Aorta (tissue), 5 donors: ENCODE measurements at regions not wholly inside any gene's neighbourhood (a gene's known extent, or its start where the extent isn't known, plus 50 kb on each side); places are given as distances from the start of the nearest gene placed in this dataset.

ENCODE experiments used
- ATAC-seq: fragments of 200-7000 bp; cut with Tn5 transposase; one replicate; pipeline ENCODE4 v1.9.1; 2022; ENCODE audit warnings: moderate library complexity; ENCODE audit not compliant: low FRiP score
- DNase-seq, 2 donors: peaks; one replicate each; pipeline ENCODE4 v3.0.0-alpha.2; 2020
- H3K27ac ChIP-seq, 2 donors: one replicate each; pipeline ENCODE4 v1.5.1; 2013; ENCODE audit warnings: low read length in 2 of 2, mild to moderate bottlenecking in 2 of 2, moderate library complexity in 2 of 2, control low read depth in 1 of 2, inconsistent platforms in 1 of 2, low read depth in 1 of 2
- H3K27me3 ChIP-seq, 2 donors: one replicate each; pipeline ENCODE4 v1.6.1; 2013; ENCODE audit warnings: control low read depth in 1 of 2, low read length in 1 of 2, mild to moderate bottlenecking in 1 of 2, moderate library complexity in 1 of 2; ENCODE audit not compliant: insufficient read depth in 2 of 2, control insufficient read depth in 1 of 2
- H3K36me3 ChIP-seq, 2 donors: one replicate each; pipeline ENCODE4 v1.6.1; 2013; ENCODE audit warnings: control low read depth in 1 of 2, low read length in 1 of 2, mild to moderate bottlenecking in 1 of 2; ENCODE audit not compliant: insufficient read depth in 2 of 2, control insufficient read depth in 1 of 2
- H3K4me1 ChIP-seq, 2 donors: one replicate each; pipeline ENCODE4 v1.6.1; 2013; ENCODE audit warnings: low read length in 2 of 2, control low read depth in 1 of 2, mild to moderate bottlenecking in 1 of 2, moderate library complexity in 1 of 2; ENCODE audit not compliant: insufficient read depth in 2 of 2, control insufficient read depth in 1 of 2
- H3K4me3 ChIP-seq, 2 donors: one replicate each; pipeline ENCODE4 v1.5.1; 2013; ENCODE audit warnings: low read length in 2 of 2, control low read depth in 1 of 2, mild to moderate bottlenecking in 1 of 2
- H3K9me3 ChIP-seq: one replicate; pipeline ENCODE4 v1.6.1; 2013; ENCODE audit warnings: mild to moderate bottlenecking, low read length; ENCODE audit not compliant: control insufficient read depth
- WGBS, 2 donors: extraction: QIAGEN DNeasy Blood & Tissue Kit; methylation state at CpG; one replicate each; pipeline ENCODE4 v1.1.7; 2013; 5-methylcytosine and 5-hydroxymethylcytosine counted together
- intact Hi-C, 2 donors: fragments of 100-400 bp; cut with DNase I; formaldehyde crosslinking; loops; one replicate each; pipeline versions ENCODE4 v1.14.2 to v1.15.0; 2022
- donor health status: healthy with polysubstance abuse.
- donor health status: Bipolar disorder and iron deficiency.
- donor health status: DM: no; HTN: no; CAD: no.
- donor health status: DM: no; HTN: no; CAD: no.
- donor health status: DM: yes; HTN: yes; CAD: no.

DNA sequence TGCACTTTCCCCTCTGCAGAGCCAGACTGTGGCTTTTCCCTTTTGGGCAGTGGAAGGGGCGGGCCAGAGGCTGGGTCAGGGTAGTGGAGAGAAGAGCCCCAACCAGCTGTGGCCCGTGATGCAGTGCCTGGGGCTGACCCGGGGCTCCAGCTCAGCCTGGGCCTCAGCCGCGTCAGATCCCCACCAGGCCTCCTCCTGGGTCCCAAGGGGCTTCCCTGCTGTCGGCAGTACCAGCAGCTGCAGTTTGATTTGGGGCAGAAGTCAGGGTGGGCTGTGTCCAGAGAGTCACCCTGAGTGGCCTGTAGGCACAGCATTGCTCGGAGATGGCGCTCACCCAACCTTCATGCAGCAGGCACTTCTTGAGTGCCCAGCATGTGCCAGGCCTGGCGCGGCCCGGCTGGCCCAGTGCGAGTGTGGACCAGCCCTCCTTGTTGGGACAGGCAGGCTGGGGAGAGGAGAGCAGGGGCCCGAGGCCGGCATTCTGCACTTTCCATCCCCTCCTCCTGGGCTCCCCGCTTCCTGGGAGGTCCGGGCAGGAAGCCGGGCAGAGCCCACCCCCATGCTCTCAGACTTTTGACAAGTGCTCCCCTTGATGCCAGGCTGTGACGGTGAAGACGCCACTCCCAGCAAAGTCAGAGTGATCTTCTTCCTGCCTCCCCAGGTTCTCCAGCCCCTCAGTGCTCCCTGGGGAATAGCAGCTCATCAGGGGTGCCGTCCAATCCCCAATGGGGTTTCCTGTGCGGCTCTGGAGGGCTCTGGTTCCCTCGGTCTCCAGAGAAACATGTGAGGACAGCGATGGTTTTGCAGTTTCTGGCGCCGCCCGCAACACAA, 88.3 kb upstream of the COL5A1 start:
- DNase-seq (peak in 1 of 2 donors; percentile 71), ATAC-seq (no peak)
- Histone ChIP-seq H3K9me3 (no peaks in the 10 kb centered on the region), H3K27me3 (no peaks in the 10 kb centered on the region), H3K4me3 (no peak overlapping the region), H3K36me3 (no peaks in the 10 kb centered on the region), H3K27ac (no peak overlapping the region), H3K4me1 (no peaks in the 10 kb centered on the region)
- WGBS, 2 donors: 67 to 69% methylated on average over 25 to 26 of the region's 26 CpGs
- intact Hi-C loops: no loop called here

DNA sequence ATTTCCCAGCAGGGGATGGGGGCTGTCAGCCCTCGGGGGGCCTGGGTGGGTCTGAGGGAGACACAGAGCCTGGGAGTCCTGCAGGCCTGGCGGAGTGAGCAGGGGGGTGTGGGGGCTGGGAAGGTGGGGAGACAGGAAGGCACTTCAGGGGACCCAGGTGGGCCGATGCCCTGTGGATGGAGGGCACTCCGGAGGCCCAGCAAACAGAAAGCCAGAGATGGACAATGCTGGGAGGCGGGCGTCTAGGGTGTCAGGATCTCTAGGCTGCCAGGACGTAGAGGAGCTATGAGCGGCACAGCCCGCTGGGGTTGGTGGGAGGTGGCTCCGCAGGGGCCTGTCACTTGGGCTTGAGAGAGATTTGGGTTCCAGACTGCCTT, 87.6 kb upstream of the COL5A1 start:
- no peak overlapping the region for H3K27ac ChIP-seq
- no peaks in the 10 kb centered on the region for H3K4me1 ChIP-seq
- H3K36me3 ChIP-seq: no peaks in the 10 kb centered on the region
- H3K27me3 ChIP-seq: no peaks in the 10 kb centered on the region
- H3K4me3 ChIP-seq: no peak overlapping the region
- intact Hi-C loops: no loop called here
- ATAC-seq (no peak), DNase-seq (no peak)
- 95 to 97% methylated on average over 10 of the region's 10 CpGs for WGBS, 2 donors
- H3K9me3 ChIP-seq: no peaks in the 10 kb centered on the region

DNA sequence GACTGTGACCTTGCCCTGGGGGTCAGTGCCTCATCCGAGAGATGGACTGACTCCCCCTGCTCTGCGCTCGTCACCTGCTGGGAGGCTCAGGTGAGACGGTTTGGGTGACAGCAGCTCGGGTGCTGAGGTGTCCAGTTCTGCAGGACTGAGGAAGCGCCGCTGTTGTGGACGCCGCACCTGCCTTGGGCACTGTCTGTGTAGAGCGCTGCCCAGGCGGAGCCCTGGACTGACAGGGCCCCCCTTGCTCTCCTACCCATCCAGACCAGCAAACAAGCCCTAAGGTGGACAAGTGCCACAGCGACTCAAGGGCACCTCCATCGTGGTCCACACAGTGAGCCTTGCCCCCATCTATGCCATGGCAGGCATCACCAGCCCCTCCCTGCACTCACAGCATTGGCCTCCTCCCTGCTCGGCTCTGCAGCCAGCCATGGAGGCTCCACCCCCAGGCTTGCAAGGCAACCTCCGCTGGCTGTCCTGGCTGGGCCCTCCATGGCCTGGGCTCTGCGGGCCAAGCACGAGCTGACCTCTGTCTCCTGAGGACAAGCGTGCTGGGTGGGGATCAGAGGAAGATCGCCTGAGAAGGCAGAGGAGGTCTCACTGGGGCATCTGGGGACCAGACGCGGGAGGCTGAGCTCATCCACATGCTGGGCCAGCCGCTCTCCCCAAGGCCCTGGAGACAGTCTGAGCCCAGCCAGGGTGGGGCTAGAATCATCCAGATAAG, 87.1 kb upstream of the COL5A1 start:
- Histone ChIP-seq H3K9me3 (no peaks in the 10 kb centered on the region), H3K4me1 (no peaks in the 10 kb centered on the region), H3K27me3 (no peaks in the 10 kb centered on the region), H3K4me3 (no peak overlapping the region), H3K36me3 (no peaks in the 10 kb centered on the region), H3K27ac (no peak overlapping the region)
- DNase-seq: peak in 1 of 2 donors; percentile 74
- peak; percentile 24 for ATAC-seq
- intact Hi-C loops: no loop called here
- WGBS, 2 donors: 78 to 80% methylated on average over 22 of the region's 22 CpGs

DNA sequence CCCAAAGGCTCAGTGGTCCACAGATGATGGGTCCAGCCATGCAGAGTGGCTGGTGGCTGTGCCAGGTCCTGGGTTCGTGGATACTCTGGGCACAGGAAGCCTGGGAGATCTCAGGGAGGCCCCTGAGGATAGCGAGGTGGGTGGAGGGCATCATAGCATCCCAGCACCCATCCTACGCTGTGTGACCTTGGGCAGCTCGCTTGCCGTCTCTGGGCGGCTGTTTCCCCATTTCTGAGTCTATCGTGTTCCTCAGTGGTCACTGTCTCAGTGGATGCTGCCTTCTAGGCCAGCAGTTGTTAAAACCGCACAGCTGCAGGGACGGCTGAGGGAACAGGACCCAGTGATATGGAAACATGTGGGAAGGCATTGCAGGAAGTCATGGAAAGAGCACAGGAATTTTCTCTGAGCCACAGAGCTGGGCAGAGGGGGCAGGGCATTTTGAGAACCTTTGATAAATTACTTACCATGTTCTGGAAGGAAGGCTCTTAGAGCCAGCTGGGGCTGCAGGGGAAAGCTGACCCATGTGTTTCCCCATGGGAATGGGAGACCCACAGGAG, 86.4 kb upstream of the COL5A1 start:
- DNase-seq: no peak

DNA sequence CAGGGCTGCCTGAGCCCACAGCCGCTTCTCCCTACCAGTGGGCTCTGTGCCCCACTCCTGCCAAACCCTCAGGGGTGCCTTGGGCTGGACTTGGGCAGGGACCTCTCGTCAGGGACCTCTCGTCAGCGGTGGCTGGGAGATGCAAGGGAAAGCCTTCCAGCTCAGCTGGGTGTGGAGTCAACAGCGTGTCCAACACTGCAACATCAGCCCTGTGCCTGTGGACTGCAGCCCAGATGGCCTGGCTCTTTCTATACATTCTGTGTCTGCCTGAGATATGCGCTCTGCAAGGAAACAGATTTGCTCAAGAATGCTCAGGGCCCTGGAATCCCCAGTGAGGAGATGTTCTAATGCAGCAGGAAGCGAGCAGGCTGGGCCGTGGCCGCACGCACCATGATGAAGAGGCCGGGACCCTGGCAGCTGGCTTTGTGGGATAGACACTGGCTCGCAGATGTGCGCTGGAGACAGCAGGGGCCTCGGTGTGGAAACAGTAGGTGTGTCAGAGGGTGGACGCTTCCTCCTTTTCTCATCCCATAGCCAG, 85.0 kb upstream of the COL5A1 start:
- no peak for ATAC-seq
- intact Hi-C loops: no loop called here
- Histone ChIP-seq H3K27ac (no peak overlapping the region), H3K27me3 (no peaks in the 10 kb centered on the region), H3K4me3 (no peak overlapping the region), H3K9me3 (no peaks in the 10 kb centered on the region), H3K4me1 (no peaks in the 10 kb centered on the region), H3K36me3 (no peaks in the 10 kb centered on the region)
- 95 to 96% methylated on average over 15 of the region's 15 CpGs for WGBS, 2 donors
- DNase-seq: peak in 1 of 2 donors; percentile 71

More for the DNA sequence above, 86.4 kb upstream of the COL5A1 start:
- peak; percentile 17 for ATAC-seq
- Histone ChIP-seq H3K9me3 (no peaks in the 10 kb centered on the region), H3K27ac (no peak overlapping the region), H3K4me3 (no peak overlapping the region), H3K36me3 (no peaks in the 10 kb centered on the region), H3K27me3 (no peaks in the 10 kb centered on the region), H3K4me1 (no peaks in the 10 kb centered on the region)
- 89 to 90% methylated on average over 9 of the region's 9 CpGs for WGBS, 2 donors
- intact Hi-C loops: no loop called here

DNA sequence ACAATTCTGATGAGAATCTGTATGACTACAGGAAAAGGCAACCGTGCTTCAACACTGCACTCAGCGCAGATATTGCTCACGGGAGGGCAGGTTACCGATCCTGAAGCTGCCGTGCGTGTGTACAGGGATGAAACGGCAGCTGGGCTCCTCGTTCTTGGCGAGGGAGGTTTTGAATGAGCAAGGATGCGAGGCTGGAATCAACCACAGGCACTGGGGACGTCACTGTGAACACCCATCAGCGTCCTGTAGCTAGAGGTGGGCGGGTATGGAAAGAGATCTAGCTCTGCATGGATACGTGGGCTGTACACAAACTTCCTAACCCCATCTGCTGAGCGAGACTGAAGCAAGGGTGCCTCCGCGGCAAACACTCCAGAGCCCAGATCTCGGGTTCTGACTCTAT, 84.3 kb upstream of the COL5A1 start:
- DNase-seq (peak; percentile 21 to 39), ATAC-seq (no peak)
- Histone ChIP-seq H3K4me1 (no peaks in the 10 kb centered on the region), H3K9me3 (no peaks in the 10 kb centered on the region), H3K4me3 (no peak overlapping the region), H3K27ac (no peak overlapping the region), H3K36me3 (no peaks in the 10 kb centered on the region), H3K27me3 (no peaks in the 10 kb centered on the region)
- 95 to 96% methylated on average over 18 of the region's 18 CpGs for WGBS, 2 donors
- intact Hi-C loops: no loop called here

DNA sequence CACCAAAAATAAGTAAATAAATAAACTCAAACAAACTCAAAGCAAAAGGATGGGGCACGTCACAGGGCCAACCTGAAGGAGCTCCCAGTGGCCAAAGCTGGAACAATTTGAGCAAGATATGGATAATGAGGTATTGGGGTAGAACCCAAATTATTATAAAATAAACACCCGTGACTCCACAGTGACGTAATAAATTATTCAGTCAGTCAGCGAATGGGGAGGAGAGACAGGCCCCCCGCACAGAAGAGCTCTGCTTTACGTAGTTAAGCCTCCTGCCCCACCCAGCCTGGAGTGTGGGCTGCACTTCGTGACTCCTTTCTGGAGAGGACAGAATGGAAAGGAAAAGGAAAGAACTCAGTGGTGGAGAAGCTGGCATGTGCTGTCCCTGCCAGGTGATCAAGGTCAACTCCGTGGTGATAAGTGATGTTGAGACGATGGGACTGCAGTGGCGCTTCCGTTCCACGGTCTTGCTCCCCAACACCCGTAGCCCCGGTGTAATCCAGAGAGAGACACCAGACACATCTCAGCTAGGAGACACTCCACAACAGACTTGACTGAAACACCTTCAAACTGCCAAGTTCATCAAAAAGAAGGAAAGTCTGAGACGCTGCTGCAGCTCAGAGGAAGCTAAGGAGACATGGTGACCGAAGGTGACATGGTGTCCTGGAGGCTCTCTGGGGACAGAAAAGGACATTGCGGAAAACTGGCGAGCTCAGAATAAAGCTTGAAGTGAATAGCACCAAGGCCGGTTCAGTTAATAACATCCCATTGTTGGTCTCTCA, 83.3 kb upstream of the COL5A1 start:
- Histone ChIP-seq H3K27ac (no peak overlapping the region), H3K4me1 (no peaks in the 10 kb centered on the region), H3K9me3 (no peaks in the 10 kb centered on the region), H3K36me3 (no peaks in the 10 kb centered on the region), H3K4me3 (no peak overlapping the region), H3K27me3 (no peaks in the 10 kb centered on the region)
- 93% methylated on average over 19 of the region's 19 CpGs for WGBS, 2 donors
- peak in 1 of 2 donors; percentile 21 for DNase-seq
- intact Hi-C loops: no loop called here
- ATAC-seq: no peak

DNA sequence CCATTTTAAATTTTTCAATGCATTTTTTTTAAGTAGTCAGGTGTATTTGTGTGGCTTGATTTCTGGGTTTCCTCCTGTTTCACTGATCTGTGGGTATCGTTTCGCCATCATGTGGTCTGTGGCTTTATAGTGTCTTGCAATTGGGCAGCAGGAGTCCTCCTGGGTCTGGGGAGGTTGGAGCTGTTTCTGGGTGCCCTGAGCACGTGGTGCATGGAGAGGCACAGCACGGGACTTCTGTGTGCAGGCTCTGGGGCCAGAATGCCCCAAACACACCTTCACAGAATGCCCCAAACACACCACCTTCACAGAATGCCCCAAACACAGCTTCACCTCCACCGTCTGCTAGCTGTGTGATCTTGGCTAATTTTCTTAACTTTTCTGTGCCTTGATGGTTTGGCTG, 82.6 kb upstream of the COL5A1 start:
- DNase-seq (no peak), ATAC-seq (no peak)
- Histone ChIP-seq H3K4me3 (no peak overlapping the region), H3K36me3 (no peaks in the 10 kb centered on the region), H3K27me3 (no peaks in the 10 kb centered on the region), H3K27ac (no peak overlapping the region), H3K9me3 (no peaks in the 10 kb centered on the region), H3K4me1 (no peaks in the 10 kb centered on the region)
- intact Hi-C loops: no loop called here
- WGBS, 2 donors: 91 to 94% methylated on average over 5 of the region's 5 CpGs
